Mucosa of descending colon (tissue), 3 donors: ENCODE measurements at regions not wholly inside any gene's neighbourhood (a gene's known extent, or its start where the extent isn't known, plus 50 kb on each side); places are given as distances from the start of the nearest gene placed in this dataset.

Source experiments
- ATAC-seq: fragments of 200-7000 bp; cut with Tn5 transposase; one replicate; pipeline ENCODE4 v1.9.1; 2020; ENCODE audit warnings: mild to moderate bottlenecking, moderate library complexity
- DNase-seq, 3 donors: peaks; one replicate each; pipeline ENCODE4 v3.0.0-alpha.2; 2020
- H3K36me3 ChIP-seq: fragments of 200-600 bp; one replicate; pipeline ENCODE4 v1.8.0; 2021; ENCODE audit warnings: low read depth, mild to moderate bottlenecking
- H3K4me1 ChIP-seq: fragments of 200-600 bp; one replicate; pipeline ENCODE4 v1.8.0; 2021; ENCODE audit warnings: low read depth, mild to moderate bottlenecking
- H3K4me3 ChIP-seq: fragments of 200-600 bp; one replicate; pipeline ENCODE4 v1.8.0; 2021; ENCODE audit warnings: mild to moderate bottlenecking
- H3K9me3 ChIP-seq: fragments of 200-600 bp; one replicate; pipeline ENCODE4 v1.8.0; 2021; ENCODE audit warnings: mild to moderate bottlenecking
- intact Hi-C, 2 donors: fragments of 100-400 bp; cut with DNase I in 1 of 2; cut with micrococcal nuclease in 1 of 2; formaldehyde crosslinking; loops; one replicate each; pipeline versions ENCODE4 v1.11.0 to v1.11.1; 2022; cut with DNase I, micrococcal nuclease
- TF ChIP-seq, protein P1 (sequence below): fragments of 200-600 bp; IDR thresholded peaks from one replicate; pipeline ENCODE4 v1.8.0; 2022; ENCODE audit warnings: antibody characterized with exemption, mild to moderate bottlenecking
- donor health status: DM: no; HTN: no; CAD: no; lungs with moderate emphysema.
- donor health status: DM: no; HTN: no; CAD: no.
- donor health status: DM: no; HTN: yes; CAD: no.

DNA sequence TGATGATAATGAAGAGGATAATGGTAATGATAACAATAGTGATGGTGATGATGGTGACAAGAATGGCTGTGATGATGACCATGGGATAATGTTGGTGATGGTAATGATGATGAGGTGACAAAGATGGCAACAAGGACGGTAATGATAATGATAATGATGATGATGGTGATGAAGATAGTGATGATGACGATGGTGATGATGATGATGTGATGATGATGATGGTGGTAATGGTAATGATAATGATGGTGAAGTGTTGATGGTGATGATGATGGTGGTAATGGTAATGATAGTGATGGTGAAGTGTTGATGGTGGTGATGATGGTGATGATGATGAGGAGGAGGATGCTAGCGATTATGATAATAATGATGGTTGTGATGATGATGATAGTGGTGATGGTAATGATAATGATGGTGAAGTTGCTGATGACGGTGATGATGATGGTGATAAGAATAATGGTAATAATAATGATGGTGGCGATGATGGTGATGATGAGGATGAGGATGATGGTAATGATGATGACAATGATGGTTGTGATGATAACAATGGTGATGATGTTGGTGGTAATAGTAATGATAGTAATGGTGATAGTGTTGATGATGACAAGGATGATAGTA, 54.7 kb upstream of the OPCML start:
- TF ChIP-seq, protein P1, sequence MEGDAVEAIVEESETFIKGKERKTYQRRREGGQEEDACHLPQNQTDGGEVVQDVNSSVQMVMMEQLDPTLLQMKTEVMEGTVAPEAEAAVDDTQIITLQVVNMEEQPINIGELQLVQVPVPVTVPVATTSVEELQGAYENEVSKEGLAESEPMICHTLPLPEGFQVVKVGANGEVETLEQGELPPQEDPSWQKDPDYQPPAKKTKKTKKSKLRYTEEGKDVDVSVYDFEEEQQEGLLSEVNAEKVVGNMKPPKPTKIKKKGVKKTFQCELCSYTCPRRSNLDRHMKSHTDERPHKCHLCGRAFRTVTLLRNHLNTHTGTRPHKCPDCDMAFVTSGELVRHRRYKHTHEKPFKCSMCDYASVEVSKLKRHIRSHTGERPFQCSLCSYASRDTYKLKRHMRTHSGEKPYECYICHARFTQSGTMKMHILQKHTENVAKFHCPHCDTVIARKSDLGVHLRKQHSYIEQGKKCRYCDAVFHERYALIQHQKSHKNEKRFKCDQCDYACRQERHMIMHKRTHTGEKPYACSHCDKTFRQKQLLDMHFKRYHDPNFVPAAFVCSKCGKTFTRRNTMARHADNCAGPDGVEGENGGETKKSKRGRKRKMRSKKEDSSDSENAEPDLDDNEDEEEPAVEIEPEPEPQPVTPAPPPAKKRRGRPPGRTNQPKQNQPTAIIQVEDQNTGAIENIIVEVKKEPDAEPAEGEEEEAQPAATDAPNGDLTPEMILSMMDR, result no peak
- H3K4me3 ChIP-seq, result no peak overlapping the region
- no peak for DNase-seq
- H3K36me3 ChIP-seq, result no peaks in the 10 kb centered on the region
- no peaks in the 10 kb centered on the region for H3K4me1 ChIP-seq
- intact Hi-C loops, result no loop called here
- peaks cover 3% of the 10 kb centered on the region for H3K9me3 ChIP-seq
- ATAC-seq, result no peak

DNA sequence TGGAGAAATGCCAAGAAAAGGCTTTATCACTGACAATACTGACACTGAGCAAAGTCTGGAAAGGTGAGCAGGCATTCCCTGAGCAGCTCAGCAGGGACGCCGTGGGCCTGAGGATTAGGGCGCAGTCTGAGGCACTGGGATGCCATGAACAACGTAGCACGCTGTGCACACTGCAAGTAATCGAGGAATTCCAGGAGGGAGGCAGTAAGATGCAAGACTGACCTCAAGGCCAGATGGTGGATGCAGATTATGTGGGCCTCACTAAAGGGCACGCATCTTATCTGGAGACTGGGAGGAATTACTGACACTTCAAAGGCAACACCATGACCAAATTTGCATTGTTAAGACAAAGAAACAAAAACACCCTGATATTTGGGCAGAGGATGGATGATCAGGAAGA, 50.4 kb upstream of the OPCML start:
- intact Hi-C loops, result no loop called here
- no peak overlapping the region for H3K4me3 ChIP-seq
- no peaks in the 10 kb centered on the region for H3K36me3 ChIP-seq
- H3K9me3 ChIP-seq, result no peaks in the 10 kb centered on the region
- TF ChIP-seq, protein P1, result no peak
- ATAC-seq (no peak), DNase-seq (no peak)
- H3K4me1 ChIP-seq, result no peaks in the 10 kb centered on the region

DNA sequence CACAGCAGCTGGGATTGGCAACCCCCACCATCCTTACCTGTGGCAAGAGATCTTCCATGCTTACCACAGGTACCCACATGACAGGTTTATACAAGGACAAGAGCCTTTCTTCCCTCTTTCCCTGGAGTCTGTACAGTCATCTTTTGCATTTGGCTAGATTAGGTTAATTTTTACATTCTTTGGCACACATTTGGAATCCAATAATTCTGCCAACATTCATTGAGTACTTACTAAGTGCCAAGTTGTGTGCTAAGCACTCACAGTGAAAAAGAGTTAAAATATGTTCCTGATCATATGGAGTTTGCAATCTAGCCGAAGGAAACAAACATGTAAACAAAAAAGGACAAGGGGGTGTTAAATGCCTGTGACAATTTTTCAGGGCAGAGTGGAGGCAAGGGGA, 50.0 kb upstream of the OPCML start:
- Histone ChIP-seq H3K4me1 (no peaks in the 10 kb centered on the region), H3K36me3 (no peaks in the 10 kb centered on the region), H3K9me3 (no peaks in the 10 kb centered on the region), H3K4me3 (no peak overlapping the region)
- intact Hi-C loops, result no loop called here
- TF ChIP-seq, protein P1, result no peak
- no peak for ATAC-seq
- no peak for DNase-seq
